ENCODE measurements at regions not wholly inside any gene's neighbourhood (a gene's known extent, or its start where the extent isn't known, plus 50 kb on each side); places are given as distances from the start of the nearest gene placed in this dataset.
"Not testable (repeated sequence)": the region's sequence is repeated elsewhere in the genome, so short reads cannot be mapped to it uniquely, and the experiment has no call there.

DNA sequence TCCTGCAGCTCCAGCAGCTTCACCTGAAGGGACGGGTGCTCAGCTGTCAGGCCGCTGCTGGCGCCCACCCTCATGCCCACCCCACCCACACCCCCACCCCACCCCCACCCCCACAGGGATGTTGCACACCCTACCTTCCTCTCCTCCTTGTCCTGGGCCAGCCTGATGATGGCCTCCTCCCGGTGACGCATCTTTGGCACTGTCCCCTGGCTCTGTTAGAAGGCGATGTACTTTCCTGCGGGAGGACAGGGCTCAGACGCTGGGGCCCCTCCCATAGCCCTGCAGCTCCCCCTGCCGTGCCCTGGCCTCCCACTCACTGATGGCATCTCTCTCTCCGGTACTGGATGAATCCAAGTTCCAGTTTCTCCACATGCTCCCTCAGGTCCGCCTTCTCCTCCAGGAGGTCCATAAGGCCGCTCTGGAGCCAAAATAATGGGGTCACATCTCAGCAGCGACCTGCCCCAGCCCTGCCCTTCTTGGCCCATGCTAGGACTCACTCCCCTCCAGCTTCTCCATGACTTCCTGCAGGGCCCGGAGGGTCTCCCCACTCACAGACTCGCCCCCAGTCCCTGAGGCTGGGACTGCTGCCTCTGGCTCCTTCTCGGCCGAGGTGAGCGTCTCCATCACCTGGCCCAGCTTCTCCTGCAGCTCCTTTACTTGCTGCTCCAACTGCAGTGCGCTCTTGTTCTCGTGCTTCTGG, 55.2 kb downstream of the GOLGA8B start:
- not testable (repeated sequence) for DNase-seq (ENCODE audit: low spot score); FAIRE-seq

DNA sequence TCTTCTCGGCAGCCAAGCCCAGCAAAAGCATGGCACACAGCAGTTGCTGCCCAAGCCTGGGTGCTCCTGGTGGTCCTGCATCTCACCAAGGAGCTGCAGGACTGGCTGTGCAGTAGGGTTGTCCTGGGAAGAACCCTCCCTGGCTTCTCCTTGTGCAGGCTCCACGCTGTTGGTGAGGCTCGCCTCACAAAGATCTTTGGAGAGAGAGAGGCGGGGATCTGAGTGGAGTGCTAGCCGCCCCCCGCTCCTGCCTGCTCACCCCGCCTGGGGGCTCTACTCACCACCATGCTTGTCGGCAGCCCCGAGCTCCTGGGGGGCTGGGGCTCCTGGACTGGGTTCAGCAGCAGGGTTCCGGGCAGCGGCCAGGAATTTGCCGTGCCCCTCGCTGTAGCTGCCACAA, 55.8 kb downstream of the GOLGA8B start:
- DNase-seq (ENCODE audit: low spot score); FAIRE-seq: not testable (repeated sequence)

GRCh38 chr15:34523849-34524248, 59.6 kb downstream of the GOLGA8B start:
- not testable (repeated sequence) for FAIRE-seq; DNase-seq (ENCODE audit: low spot score)

DNA sequence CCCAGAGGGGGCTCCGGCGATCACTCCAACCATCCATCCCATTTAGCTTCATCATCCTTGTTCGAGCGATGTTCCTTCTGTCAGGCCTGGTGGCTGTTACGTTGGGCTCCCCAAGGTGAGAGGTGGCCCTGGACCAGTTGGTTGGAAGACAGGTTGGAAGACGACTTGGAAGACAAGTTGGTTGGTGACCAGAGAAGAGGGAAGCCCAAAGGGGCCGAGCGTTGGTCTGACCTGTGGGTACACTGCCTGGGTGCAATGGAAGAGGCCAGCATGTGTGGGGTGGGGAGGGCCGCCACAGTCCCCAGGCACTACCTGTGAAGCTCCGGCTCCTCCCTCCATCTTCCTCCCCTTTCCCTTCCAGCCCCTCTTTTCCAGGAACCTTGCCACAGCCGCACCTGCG, 60.9 kb downstream of the GOLGA8B start:
- DNase-seq (ENCODE audit: low spot score); FAIRE-seq: not testable (repeated sequence)

GRCh38 chr15:34521802-34522485, 61.5 kb downstream of the GOLGA8B start:
- not testable (repeated sequence) for FAIRE-seq; DNase-seq (ENCODE audit: low spot score)

DNA sequence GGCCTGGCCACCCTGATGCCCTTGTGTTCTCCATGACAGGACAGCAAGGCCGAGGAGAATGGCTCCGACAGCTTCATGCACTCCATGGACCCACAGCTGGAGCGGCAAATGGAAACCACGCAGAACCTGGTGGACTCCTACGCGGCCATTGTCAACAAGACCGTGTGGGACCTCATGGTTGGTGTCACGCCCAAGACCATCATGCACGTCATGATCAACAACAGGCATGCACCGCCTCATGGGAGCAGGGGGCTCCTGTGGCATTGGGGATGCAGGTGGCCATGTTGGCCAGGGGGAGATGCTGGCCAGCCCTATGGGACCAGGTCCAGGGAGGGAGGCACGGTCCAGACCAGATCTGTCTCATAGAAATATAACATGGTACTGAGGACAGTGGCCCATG, 62.9 kb downstream of the GOLGA8B start:
- DNase-seq (ENCODE audit: low spot score) (no peak), FAIRE-seq (no peak)

- not testable (repeated sequence) for DNase-seq (ENCODE audit: low spot score); FAIRE-seq
These were observed 63.4 kb downstream of the GOLGA8B start for GRCh38 chr15:34520010-34520409.

- DNase-seq (ENCODE audit: low spot score): peak; percentile 62
- no peak for FAIRE-seq
These were observed 69.2 kb downstream of the GOLGA8B start for GRCh38 chr15:34514251-34514670.

GRCh38 chr15:34512628-34513027, 70.8 kb downstream of the GOLGA8B start:
- DNase-seq (ENCODE audit: low spot score) (no peak), FAIRE-seq (no peak)

DNA sequence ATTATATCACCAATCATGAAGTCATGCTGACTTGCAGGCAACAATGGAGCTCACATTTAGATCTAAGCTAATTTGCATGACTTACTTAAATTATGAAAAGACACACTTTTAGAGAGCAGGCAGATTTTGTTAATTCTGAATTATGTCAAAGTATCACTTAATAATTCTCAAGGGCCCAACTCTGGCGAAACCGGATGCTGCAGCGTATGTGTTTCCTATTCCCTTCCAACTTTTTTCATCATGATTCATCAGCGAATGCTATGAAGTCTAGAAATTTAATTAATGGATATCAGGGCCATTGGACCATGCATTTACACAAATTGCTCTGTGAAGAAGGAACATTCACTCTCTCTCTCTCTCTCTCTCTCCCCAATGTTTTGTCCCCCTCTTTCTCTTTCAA, 63.5 kb upstream of the GOLGA8A start:
- FAIRE-seq: no peak
- DNase-seq (ENCODE audit: low spot score): no peak

GRCh38 chr15:34496207-34496995, 58.8 kb upstream of the GOLGA8A start:
- no peak for DNase-seq (ENCODE audit: low spot score)
- peak; percentile 68 for FAIRE-seq

DNA sequence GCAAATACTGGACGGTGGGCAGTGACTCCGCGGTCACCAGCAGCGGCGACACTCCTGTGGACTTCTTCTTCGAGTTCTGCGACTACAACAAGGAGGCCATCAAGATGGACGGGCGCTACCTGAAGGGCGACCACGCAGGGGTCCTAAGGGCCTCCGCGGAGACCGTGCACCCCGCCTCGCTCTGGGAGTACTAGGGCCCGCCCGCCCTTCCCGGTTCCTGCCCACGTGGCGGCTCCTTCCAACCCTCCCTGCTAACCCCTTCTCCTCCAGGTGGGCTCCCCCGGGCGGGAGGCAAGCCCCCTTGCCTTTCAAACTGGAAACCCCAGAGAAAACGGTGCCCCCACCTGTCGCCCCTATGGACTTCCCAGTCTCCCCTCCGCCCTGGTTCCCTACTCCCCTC, 58.1 kb upstream of the GOLGA8A start:
- FAIRE-seq; DNase-seq (ENCODE audit: low spot score): not testable (repeated sequence)

GRCh38 chr15:34494084-34494399, 56.4 kb upstream of the GOLGA8A start:
- no peak for FAIRE-seq
- DNase-seq (ENCODE audit: low spot score): no peak

DNA sequence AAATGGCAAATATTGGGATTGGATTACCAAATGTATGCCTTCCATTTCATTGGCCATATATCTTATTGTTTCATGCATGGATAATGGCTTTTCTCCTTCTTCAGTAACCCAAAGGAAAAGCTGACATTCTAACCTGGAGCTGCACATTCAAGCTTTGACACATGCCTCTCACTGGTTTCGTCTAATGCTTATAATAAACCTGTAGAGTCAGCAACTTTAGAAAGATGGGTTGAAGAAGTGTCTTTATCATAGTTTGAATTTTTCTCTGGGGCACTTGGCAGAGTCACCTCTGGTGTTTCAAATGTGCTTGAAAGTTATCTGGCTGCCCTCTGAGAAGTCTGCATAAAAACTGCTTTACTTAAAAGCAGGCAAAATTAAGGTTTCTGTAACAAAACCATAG, 55.4 kb upstream of the GOLGA8A start:
- FAIRE-seq: no peak
- DNase-seq (ENCODE audit: low spot score): no peak

GRCh38 chr15:34491488-34491887, 53.9 kb upstream of the GOLGA8A start:
- DNase-seq (ENCODE audit: low spot score); FAIRE-seq: not testable (repeated sequence)

DNA sequence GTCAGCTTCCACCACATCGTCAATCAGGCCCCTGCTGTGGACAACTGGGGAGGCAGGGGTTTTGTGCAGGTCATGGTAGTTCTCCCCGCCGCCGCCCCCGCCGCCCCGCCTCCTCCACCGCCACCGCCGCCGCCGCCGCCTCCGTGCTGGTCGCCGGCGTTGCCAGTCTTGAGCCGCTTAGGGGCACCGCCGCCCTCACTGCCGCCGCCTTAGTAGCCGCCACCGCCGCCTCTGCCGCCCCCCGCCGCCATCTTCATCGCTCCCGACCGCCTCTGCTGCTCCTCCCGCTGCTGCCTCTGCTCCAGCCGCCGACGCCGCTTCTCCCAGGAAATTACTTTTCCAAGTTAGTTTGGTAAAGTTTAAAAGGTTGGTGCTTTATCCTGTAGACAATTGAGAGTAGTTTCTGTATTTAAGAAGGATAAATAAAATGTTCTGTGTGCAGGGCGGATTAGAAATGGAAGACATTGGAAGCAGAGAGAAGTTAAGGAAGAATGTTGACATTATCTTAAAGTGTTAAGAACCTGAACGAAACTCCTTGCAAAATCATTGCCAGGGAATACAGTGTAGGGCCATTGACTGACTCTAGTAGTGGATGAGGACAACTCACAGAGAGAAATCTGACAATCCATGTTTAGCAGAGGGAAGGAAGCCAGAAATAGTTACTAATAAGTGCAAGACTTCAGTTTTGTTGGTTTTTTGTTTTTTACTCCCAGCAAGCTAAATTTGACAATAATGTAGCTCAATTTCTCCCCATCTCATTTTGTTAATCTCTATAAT, 53.0 kb upstream of the GOLGA8A start:
- FAIRE-seq (no peak), DNase-seq (ENCODE audit: low spot score) (no peak)

DNA sequence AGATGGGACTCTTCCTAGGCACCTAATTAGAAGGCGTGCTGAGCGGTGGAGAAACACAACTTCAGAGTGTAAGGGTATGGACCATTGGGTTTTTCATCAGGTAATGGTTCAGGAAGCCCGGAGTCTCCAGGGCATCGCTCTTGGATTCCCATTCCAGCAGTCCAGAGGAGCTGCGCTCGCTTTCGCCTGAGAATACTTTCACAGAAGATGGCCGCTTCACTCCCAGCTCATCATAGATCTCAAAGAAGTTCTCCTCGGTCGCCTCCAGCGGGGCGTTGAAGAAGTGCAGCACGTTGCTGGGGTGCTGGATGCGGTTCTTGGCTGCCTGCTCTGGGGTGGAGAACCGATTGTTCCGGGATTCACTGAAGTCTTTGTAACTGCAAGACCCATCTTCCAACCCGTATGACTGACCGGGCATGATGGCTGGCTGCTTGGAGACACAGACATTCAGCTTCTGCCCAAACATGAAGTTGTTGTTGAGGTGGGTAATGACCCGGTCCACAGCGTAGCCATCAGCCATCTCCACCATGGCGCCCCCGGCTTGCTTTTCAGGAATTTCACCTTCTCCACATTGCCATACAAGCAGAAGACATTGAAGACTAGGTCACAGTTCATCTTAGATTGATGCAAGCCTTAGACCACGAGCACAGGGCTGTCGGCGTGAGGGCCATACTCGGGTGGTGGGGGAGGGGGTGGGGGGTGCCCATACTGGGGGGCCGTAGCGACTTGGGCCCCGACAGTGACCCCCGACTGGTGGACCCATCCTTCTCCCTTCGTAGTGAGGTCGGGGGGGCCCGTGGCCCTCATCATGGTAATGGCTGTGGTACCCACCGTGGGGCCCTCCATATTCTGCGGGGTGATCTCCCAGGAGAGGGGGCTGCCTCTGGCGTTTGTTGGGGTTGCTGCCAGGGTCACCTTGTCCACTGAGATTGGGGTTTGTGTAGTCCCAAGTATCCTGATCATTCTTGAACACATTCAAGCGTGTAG, 51.7 kb upstream of the GOLGA8A start:
- DNase-seq (ENCODE audit: low spot score); FAIRE-seq: not testable (repeated sequence)

All from urothelium cell line (cell line).